Activated naive CD4-positive, alpha-beta T cell treated with anti-CD3 and anti-CD28 coated beads, Interleukin-2, amount 50 U/mL, for 72 hours (primary cell): ENCODE measurements at regions not wholly inside any gene's neighbourhood (a gene's known extent, or its start where the extent isn't known, plus 50 kb on each side); places are given as distances from the start of the nearest gene placed in this dataset.

Source experiments
- ATAC-seq, 2 donors: fragments of 150-1000 bp; cut with Tn5 transposase; 2 replicates each; pipeline ENCODE4 v1.10.0; 2021; ENCODE audit warnings: mild to moderate bottlenecking in 2 of 2, moderate library complexity in 2 of 2
- DNase-seq, 2 donors: peaks; one replicate each; pipeline ENCODE4 v3.0.0; 2021 to 2022; ENCODE audit warnings: low spot score in 2 of 2
- H3K27ac Mint-ChIP-seq, 2 donors: one replicate each; pipeline ENCODE4 v1.8.0; 2022; ENCODE audit warnings: mild to moderate bottlenecking in 2 of 2, mixed read lengths in 2 of 2
- H3K36me3 Mint-ChIP-seq, 2 donors: one replicate each; pipeline ENCODE4 v1.8.0; 2022; ENCODE audit warnings: mixed read lengths in 2 of 2
- H3K9me3 Mint-ChIP-seq, 2 donors: one replicate each; pipeline ENCODE4 v1.8.0; 2022; ENCODE audit warnings: mixed read lengths in 2 of 2

- Mint-ChIP-seq H3K36me3 (no peaks in the 10 kb centered on the region), H3K9me3 (peaks cover 0 to 6% of the 10 kb centered on the region in 2 donors), H3K27ac (no peak overlapping the region)
- no peak for ATAC-seq
- no peak for DNase-seq
These were observed 95.7 kb upstream of the SOX5 start for GRCh38 chr12:24044941-24045703.

GRCh38 chr12:24042651-24043050, 93.2 kb upstream of the SOX5 start:
- Mint-ChIP-seq H3K27ac (no peak overlapping the region), H3K36me3 (no peaks in the 10 kb centered on the region), H3K9me3 (peaks cover 0 to 6% of the 10 kb centered on the region in 2 donors)
- no peak for DNase-seq
- no peak for ATAC-seq

- ATAC-seq = no peak
- DNase-seq = no peak
- Mint-ChIP-seq H3K9me3 (no peaks in the 10 kb centered on the region), H3K36me3 (no peaks in the 10 kb centered on the region), H3K27ac (no peak overlapping the region)
These were observed 89.6 kb upstream of the SOX5 start for GRCh38 chr12:24039113-24039525.

GRCh38 chr12:24038211-24038997, 88.9 kb upstream of the SOX5 start:
- Mint-ChIP-seq H3K27ac (no peak overlapping the region), H3K9me3 (no peaks in the 10 kb centered on the region), H3K36me3 (no peaks in the 10 kb centered on the region)
- DNase-seq (no peak), ATAC-seq (no peak)

GRCh38 chr12:24036438-24037216, 87.2 kb upstream of the SOX5 start:
- ATAC-seq (no peak), DNase-seq (no peak)
- no peaks in the 10 kb centered on the region for H3K9me3 Mint-ChIP-seq
- H3K36me3 Mint-ChIP-seq = no peaks in the 10 kb centered on the region
- H3K27ac Mint-ChIP-seq = no peak overlapping the region

- DNase-seq (no peak), ATAC-seq (no peak)
- H3K9me3 Mint-ChIP-seq = no peaks in the 10 kb centered on the region
- no peak overlapping the region for H3K27ac Mint-ChIP-seq
- H3K36me3 Mint-ChIP-seq = no peaks in the 10 kb centered on the region
These were observed 85.4 kb upstream of the SOX5 start for GRCh38 chr12:24034894-24035293.

GRCh38 chr12:24034160-24034559, 84.7 kb upstream of the SOX5 start:
- H3K9me3 Mint-ChIP-seq = no peaks in the 10 kb centered on the region
- ATAC-seq = no peak
- H3K27ac Mint-ChIP-seq = no peak overlapping the region
- H3K36me3 Mint-ChIP-seq = no peaks in the 10 kb centered on the region
- DNase-seq = no peak

GRCh38 chr12:24027352-24027751, 77.9 kb upstream of the SOX5 start:
- DNase-seq = no peak
- Mint-ChIP-seq H3K9me3 (peaks cover 4 to 5% of the 10 kb centered on the region in 2 donors), H3K36me3 (no peaks in the 10 kb centered on the region), H3K27ac (no peak overlapping the region)
- ATAC-seq = no peak

DNA sequence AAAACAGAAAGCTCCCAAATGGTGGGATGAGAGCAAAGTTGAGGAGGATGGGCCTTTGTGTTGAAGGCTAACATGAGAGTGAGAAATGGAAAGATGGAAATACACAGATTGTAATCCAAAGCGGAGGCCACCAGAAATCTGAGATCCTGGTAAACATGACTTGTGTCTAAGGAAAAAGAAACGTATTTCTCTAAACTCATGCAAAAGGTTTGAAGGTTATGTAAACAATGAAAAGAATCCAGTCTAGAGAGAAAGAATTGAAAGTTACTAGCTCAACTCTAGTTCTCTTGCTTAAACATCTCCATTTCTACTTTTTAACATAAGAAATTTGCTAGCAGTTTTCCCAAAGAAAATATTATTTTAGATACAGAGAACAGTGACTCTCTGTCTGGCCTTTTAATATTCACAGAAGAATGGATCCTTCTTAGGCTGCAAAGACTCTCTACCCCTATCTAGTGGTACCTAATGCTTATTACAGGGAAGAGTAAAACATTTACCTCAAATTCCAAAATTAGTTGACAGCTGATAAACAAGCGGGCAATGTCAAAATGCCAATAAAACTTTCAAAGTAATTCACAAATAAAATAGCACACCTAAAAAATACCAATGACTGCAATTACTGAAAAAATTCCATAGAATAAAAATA, 75.8 kb upstream of the SOX5 start:
- Mint-ChIP-seq H3K36me3 (no peaks in the 10 kb centered on the region), H3K27ac (no peak overlapping the region), H3K9me3 (peaks cover 4 to 5% of the 10 kb centered on the region in 2 donors)
- no peak for ATAC-seq
- DNase-seq = no peak

DNA sequence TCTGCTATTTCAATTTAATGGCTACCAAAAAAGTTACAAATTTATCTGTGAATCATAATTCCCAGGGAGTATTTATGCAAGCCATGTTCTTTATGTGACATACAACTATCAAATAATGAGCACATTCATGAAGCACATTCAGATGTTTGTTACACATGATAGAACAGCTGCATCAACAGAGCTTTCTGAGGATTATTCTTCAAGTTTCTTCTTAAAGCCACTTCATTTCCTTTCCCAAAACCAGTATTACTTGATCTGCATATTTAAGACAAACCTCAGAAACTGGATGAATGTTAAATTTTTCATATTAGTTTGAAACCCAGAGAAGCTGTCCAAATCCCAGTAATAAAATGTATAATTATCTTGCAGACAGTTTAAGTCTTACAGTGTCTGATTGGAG, 73.6 kb upstream of the SOX5 start:
- DNase-seq = no peak
- no peak for ATAC-seq
- Mint-ChIP-seq H3K36me3 (peaks cover 0 to 1% of the 10 kb centered on the region in 2 donors), H3K9me3 (peaks cover 5% of the 10 kb centered on the region in 2 donors), H3K27ac (no peak overlapping the region)

- Mint-ChIP-seq H3K9me3 (peaks cover 6 to 7% of the 10 kb centered on the region in 2 donors), H3K27ac (no peak overlapping the region), H3K36me3 (peaks cover 0 to 6% of the 10 kb centered on the region in 2 donors)
- ATAC-seq (no peak), DNase-seq (no peak)
These were observed 71.7 kb upstream of the SOX5 start for GRCh38 chr12:24021164-24021502.

DNA sequence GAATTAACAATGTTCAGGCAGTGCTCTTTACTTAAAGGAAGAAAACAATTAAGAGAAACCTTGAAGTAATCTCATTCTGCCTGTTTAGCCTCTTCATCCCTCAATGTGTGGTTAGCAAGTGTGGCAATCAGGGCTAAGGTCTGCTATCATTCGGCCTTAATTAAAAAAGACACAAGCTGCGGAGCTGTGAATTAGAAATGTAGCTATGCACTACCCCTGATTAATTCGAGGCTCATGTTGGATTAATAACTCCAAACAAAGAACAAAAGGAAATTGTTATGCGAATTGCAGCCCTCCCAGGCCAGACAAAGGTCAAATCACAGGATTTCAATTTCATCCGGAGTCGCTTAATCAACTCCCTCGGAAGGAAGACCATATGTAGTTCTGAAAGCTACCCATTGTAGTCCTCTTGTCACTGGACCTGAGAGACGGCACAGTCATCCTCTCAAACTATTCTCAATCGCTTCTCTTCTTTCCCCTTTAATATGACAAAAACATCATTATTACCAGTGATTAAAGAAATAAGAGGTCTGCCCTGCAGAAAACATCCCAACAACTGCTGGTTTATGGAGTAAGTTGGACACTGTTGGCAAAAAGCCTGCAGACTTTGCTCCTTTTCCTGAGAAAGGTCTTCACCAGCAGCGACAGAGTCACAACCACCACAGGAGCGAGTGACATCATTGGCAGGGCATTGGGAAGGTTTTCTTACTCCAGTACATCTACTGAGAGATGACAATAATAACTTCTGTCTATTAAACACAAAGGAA, 71.1 kb upstream of the SOX5 start:
- H3K9me3 Mint-ChIP-seq = peaks cover 7 to 10% of the 10 kb centered on the region in 2 donors
- DNase-seq (no peak), ATAC-seq (no peak)
- H3K36me3 Mint-ChIP-seq = peaks cover 0 to 6% of the 10 kb centered on the region in 2 donors
- H3K27ac Mint-ChIP-seq = no peak overlapping the region

DNA sequence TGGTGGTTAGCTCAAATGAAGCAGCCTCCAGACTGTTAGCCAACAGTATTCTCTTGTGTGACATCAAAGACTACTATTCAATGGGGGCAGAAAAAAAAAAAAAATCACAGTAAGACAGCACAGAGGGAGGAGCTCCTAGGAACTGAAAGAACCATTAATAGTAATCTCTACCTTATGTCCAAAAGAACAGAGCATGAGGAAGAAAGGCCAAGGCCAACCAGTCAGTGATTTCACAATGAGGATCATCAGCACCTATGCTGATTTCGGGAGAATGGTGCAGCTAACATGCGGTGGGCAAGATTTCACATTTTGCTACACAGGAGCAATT, 66.3 kb upstream of the SOX5 start:
- no peak for DNase-seq

GRCh38 chr12:24014915-24015832, 65.7 kb upstream of the SOX5 start:
- Mint-ChIP-seq H3K36me3 (peaks cover 0 to 6% of the 10 kb centered on the region in 2 donors), H3K9me3 (peaks cover 11 to 22% of the 10 kb centered on the region in 2 donors), H3K27ac (no peak overlapping the region)
- DNase-seq = no peak
- no peak for ATAC-seq

More for the DNA sequence above, 66.3 kb upstream of the SOX5 start:
- no peak for ATAC-seq
- H3K36me3 Mint-ChIP-seq = peaks cover 0 to 6% of the 10 kb centered on the region in 2 donors
- H3K27ac Mint-ChIP-seq = no peak overlapping the region
- peaks cover 11 to 22% of the 10 kb centered on the region in 2 donors for H3K9me3 Mint-ChIP-seq

- ATAC-seq = no peak
- Mint-ChIP-seq H3K9me3 (peaks cover 11 to 22% of the 10 kb centered on the region in 2 donors), H3K36me3 (peaks cover 0 to 6% of the 10 kb centered on the region in 2 donors), H3K27ac (no peak overlapping the region)
- DNase-seq = no peak
These were observed 64.8 kb upstream of the SOX5 start for GRCh38 chr12:24014240-24014639.
